Ovary (tissue), 3 donors: ENCODE measurements at regions not wholly inside any gene's neighbourhood (a gene's known extent, or its start where the extent isn't known, plus 50 kb on each side); places are given as distances from the start of the nearest gene placed in this dataset.

Experiments used
- EP300 ChIP-seq: sonication (generic); formaldehyde crosslinking; IDR thresholded peaks from one replicate; pipeline ENCODE4 v1.6.1; 2017; ENCODE audit warnings: antibody characterized with exemption
- POLR2A ChIP-seq: fragments of 450-650 bp; IDR thresholded peaks from one replicate; pipeline ENCODE4 v1.6.1; 2017; ENCODE audit warnings: antibody characterized with exemption, mild to moderate bottlenecking, moderate library complexity
- TF ChIP-seq, protein P1 (sequence below), 3 donors: fragments of 450-650 bp in 2 of 3; fragments of 200-600 bp in 1 of 3; IDR thresholded peaks; one replicate each; pipeline versions ENCODE4 v1.5.1 to v1.8.0; 2016 to 2022; ENCODE audit warnings: antibody characterized with exemption in 3 of 3, mild to moderate bottlenecking in 1 of 3
- donor health status: DM: no; HTN: no; CAD: no.

DNA sequence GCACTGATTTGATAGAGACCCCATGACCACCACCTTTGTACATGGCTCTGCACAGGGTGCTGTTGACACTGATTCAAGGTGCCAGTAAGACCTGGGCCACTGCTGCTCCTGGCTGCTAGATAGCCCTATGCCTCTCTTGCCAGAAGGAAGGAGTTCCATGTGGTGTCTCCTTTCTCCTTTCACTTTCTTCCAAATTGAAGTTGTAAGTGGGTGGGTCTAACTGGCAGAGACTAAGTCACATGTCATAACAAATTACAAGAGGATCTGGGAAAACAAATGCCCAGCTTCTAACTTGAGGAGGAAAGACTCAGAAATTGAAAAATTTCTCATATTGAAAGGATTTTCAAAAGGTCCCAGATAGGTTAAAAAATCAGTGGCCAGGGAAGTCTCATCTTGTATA, 116.8 kb downstream of the TFAP2B start:
- TF ChIP-seq, protein P1, sequence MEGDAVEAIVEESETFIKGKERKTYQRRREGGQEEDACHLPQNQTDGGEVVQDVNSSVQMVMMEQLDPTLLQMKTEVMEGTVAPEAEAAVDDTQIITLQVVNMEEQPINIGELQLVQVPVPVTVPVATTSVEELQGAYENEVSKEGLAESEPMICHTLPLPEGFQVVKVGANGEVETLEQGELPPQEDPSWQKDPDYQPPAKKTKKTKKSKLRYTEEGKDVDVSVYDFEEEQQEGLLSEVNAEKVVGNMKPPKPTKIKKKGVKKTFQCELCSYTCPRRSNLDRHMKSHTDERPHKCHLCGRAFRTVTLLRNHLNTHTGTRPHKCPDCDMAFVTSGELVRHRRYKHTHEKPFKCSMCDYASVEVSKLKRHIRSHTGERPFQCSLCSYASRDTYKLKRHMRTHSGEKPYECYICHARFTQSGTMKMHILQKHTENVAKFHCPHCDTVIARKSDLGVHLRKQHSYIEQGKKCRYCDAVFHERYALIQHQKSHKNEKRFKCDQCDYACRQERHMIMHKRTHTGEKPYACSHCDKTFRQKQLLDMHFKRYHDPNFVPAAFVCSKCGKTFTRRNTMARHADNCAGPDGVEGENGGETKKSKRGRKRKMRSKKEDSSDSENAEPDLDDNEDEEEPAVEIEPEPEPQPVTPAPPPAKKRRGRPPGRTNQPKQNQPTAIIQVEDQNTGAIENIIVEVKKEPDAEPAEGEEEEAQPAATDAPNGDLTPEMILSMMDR (IDR thresholded peaks at IDR 0.05) = no peak
- no peak for TF ChIP-seq POLR2A
- TF ChIP-seq EP300 = no peak
